ENCODE measurements at regions not wholly inside any gene's neighbourhood (a gene's known extent, or its start where the extent isn't known, plus 50 kb on each side); places are given as distances from the start of the nearest gene placed in this dataset.

- TF ChIP-seq CTCF (IDR thresholded peaks at IDR 0.05; ENCODE audit: low read depth, low read length) = no peak
- H3K4me3 ChIP-seq (ENCODE audit: low read depth, low read length) = no peak overlapping the region
Observed at GRCh38 chr1:4053160-4053748, 153.2 kb upstream of the C1orf174 start.

- TF ChIP-seq CTCF (IDR thresholded peaks at IDR 0.05; ENCODE audit: low read depth, low read length) = no peak
- H3K4me3 ChIP-seq (ENCODE audit: low read depth, low read length) = no peak overlapping the region
Observed at GRCh38 chr1:4053774-4054173, 153.7 kb upstream of the C1orf174 start.

GRCh38 chr1:4055294-4055967, 155.4 kb upstream of the C1orf174 start:
- no peak for TF ChIP-seq CTCF (IDR thresholded peaks at IDR 0.05; ENCODE audit: low read depth, low read length)
- no peak overlapping the region for H3K4me3 ChIP-seq (ENCODE audit: low read depth, low read length)

GRCh38 chr1:4056422-4056821, 156.3 kb upstream of the C1orf174 start:
- H3K4me3 ChIP-seq (ENCODE audit: low read depth, low read length) = no peak overlapping the region
- no peak for TF ChIP-seq CTCF (IDR thresholded peaks at IDR 0.05; ENCODE audit: low read depth, low read length)

GRCh38 chr1:4056989-4057388, 156.9 kb upstream of the C1orf174 start:
- no peak overlapping the region for H3K4me3 ChIP-seq (ENCODE audit: low read depth, low read length)
- no peak for TF ChIP-seq CTCF (IDR thresholded peaks at IDR 0.05; ENCODE audit: low read depth, low read length)

- no peak overlapping the region for H3K4me3 ChIP-seq (ENCODE audit: low read depth, low read length)
Observed at GRCh38 chr1:4057603-4058002, 157.5 kb upstream of the C1orf174 start.

More at GRCh38 chr1:4057603-4058002, 157.5 kb upstream of the C1orf174 start:
- no peak for TF ChIP-seq CTCF (IDR thresholded peaks at IDR 0.05; ENCODE audit: low read depth, low read length)
